ENCODE measurements at regions not wholly inside any gene's neighbourhood (a gene's known extent, or its start where the extent isn't known, plus 50 kb on each side); places are given as distances from the start of the nearest gene placed in this dataset.

DNA sequence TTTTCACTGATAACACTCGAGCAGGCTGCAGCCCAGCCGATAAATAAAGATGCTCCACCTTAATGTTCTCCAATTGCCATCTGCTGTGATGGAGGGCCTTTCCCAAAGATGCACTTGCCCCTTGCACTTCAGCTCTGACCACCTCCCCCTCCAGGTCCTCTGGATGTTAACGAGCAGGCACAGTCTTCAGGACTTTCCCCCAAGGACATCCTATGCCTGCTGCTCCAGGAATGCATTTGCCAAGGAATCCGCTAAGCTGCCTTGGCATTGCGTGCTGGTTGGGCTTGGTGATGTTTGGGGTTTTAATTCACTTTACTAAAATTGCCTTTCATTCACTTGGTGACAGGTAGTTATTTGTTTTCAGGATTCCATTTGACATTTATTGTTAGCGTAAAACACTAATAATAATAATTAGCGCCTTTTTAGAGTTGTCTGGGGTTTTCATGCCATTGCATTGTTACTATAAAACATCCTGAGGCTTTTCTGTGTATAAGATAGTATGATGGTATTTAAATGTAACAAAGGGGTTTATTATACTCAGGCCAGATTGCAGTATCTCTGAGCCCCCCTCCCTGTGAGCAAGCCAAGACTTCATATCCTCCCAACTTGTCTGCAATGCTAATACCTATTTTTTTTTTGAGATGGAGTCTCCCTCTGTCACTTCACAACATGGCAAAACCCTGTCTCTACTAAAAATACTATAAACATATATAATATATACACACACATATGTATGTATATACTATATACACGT, 66.7 kb upstream of the TSHZ2 start:
- TF ChIP-seq, protein P1, sequence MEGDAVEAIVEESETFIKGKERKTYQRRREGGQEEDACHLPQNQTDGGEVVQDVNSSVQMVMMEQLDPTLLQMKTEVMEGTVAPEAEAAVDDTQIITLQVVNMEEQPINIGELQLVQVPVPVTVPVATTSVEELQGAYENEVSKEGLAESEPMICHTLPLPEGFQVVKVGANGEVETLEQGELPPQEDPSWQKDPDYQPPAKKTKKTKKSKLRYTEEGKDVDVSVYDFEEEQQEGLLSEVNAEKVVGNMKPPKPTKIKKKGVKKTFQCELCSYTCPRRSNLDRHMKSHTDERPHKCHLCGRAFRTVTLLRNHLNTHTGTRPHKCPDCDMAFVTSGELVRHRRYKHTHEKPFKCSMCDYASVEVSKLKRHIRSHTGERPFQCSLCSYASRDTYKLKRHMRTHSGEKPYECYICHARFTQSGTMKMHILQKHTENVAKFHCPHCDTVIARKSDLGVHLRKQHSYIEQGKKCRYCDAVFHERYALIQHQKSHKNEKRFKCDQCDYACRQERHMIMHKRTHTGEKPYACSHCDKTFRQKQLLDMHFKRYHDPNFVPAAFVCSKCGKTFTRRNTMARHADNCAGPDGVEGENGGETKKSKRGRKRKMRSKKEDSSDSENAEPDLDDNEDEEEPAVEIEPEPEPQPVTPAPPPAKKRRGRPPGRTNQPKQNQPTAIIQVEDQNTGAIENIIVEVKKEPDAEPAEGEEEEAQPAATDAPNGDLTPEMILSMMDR (IDR thresholded peaks at IDR 0.05; ENCODE audit: low read depth, low read length), result no peak

GRCh38 chr20:52904837-52905236, 67.3 kb upstream of the TSHZ2 start:
- Histone ChIP-seq H3K4me1 (ENCODE audit: low read depth) (no peaks in the 10 kb centered on the region), H3K27ac (no peak overlapping the region), H3K4me3 (no peak overlapping the region), H3K36me3 (no peaks in the 10 kb centered on the region), H3K27me3 (no peaks in the 10 kb centered on the region), H3K9me3 (ENCODE audit: low read depth) (no peaks in the 10 kb centered on the region)
- no peak for DNase-seq (ENCODE audit: low read depth in 1 of 2, low spot score in 1 of 2)
- TF ChIP-seq, protein P1 (IDR thresholded peaks at IDR 0.05; ENCODE audit: low read depth, low read length), result no peak

More for the DNA sequence above, 66.7 kb upstream of the TSHZ2 start:
- Histone ChIP-seq H3K27me3 (no peaks in the 10 kb centered on the region), H3K36me3 (no peaks in the 10 kb centered on the region), H3K4me1 (ENCODE audit: low read depth) (no peaks in the 10 kb centered on the region), H3K4me3 (no peak overlapping the region), H3K27ac (no peak overlapping the region), H3K9me3 (ENCODE audit: low read depth) (no peaks in the 10 kb centered on the region)
- DNase-seq (ENCODE audit: low read depth in 1 of 2, low spot score in 1 of 2), result no peak

DNA sequence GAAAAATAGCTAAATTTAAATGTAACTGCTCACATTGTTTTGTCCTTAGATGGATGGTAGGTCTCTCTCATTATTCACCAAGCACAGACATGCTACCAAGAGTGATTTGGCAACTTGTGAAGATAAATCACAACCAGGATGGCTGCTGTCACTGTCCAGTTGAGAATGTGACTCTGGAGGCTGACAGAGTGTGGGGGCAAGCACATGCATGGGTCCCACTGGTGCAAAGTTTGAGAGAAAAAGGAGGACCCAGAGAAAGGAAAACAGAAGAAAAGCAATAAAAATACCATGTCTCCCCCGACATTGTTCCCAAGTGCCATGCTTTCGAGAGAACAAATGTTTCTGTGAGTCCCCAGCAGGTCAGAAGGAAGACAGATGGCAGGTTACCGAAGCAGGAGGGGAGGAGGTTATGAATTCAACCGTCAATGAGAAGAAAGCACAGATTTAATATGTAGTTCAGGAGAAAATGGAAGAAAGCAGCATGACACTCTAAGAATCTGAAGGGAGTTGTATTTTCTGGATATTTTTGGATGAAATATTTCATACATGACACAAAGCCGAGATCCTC, 73.0 kb upstream of the TSHZ2 start:
- Histone ChIP-seq H3K4me3 (no peak overlapping the region), H3K4me1 (ENCODE audit: low read depth) (no peaks in the 10 kb centered on the region), H3K36me3 (no peaks in the 10 kb centered on the region), H3K27ac (no peak overlapping the region), H3K9me3 (ENCODE audit: low read depth) (no peaks in the 10 kb centered on the region), H3K27me3 (no peaks in the 10 kb centered on the region)
- TF ChIP-seq, protein P1 (IDR thresholded peaks at IDR 0.05; ENCODE audit: low read depth, low read length), result no peak
- no peak for DNase-seq (ENCODE audit: low read depth in 1 of 2, low spot score in 1 of 2)

- DNase-seq (ENCODE audit: low read depth in 1 of 2, low spot score in 1 of 2), result peak in 1 of 2 donors; percentile 1
- no peaks in the 10 kb centered on the region for H3K27me3 ChIP-seq
- no peaks in the 10 kb centered on the region for H3K4me1 ChIP-seq (ENCODE audit: low read depth)
- no peaks in the 10 kb centered on the region for H3K36me3 ChIP-seq
- H3K4me3 ChIP-seq, result no peak overlapping the region
- TF ChIP-seq, protein P1 (IDR thresholded peaks at IDR 0.05; ENCODE audit: low read depth, low read length), result no peak
- no peaks in the 10 kb centered on the region for H3K9me3 ChIP-seq (ENCODE audit: low read depth)
- H3K27ac ChIP-seq, result no peak overlapping the region
These were observed 75.8 kb upstream of the TSHZ2 start for GRCh38 chr20:52896348-52896747.

- no peak overlapping the region for H3K4me3 ChIP-seq
- TF ChIP-seq, protein P1 (IDR thresholded peaks at IDR 0.05; ENCODE audit: low read depth, low read length), result no peak
- no peak overlapping the region for H3K27ac ChIP-seq
- H3K9me3 ChIP-seq (ENCODE audit: low read depth), result no peaks in the 10 kb centered on the region
- H3K27me3 ChIP-seq, result no peaks in the 10 kb centered on the region
- DNase-seq (ENCODE audit: low read depth in 1 of 2, low spot score in 1 of 2), result peak in 1 of 2 donors; percentile 10
- no peaks in the 10 kb centered on the region for H3K36me3 ChIP-seq
- no peaks in the 10 kb centered on the region for H3K4me1 ChIP-seq (ENCODE audit: low read depth)
These were observed 76.5 kb upstream of the TSHZ2 start for GRCh38 chr20:52895701-52896100.

All from cardiac muscle cell (in vitro differentiated cells and primary cell).